Fibroblast of pulmonary artery (primary cell): ENCODE measurements at regions not wholly inside any gene's neighbourhood (a gene's known extent, or its start where the extent isn't known, plus 50 kb on each side); places are given as distances from the start of the nearest gene placed in this dataset.

ENCODE experiments used
- DNase-seq: peaks from one replicate; pipeline ENCODE4 v3.0.0-alpha.2; 2010; ENCODE audit warnings: low read depth
- H3K4me3 ChIP-seq: replicated peaks from 2 replicates; pipeline ENCODE4 v1.5.1; 2011; ENCODE audit warnings: low read depth, mild to moderate bottlenecking, control low read depth, low read length, moderate library complexity
- CTCF ChIP-seq: IDR thresholded peaks from 2 replicates; pipeline ENCODE4 v1.5.1; 2011; ENCODE audit warnings: mild to moderate bottlenecking, control low read depth, low read length, inconsistent platforms; ENCODE audit errors: missing control alignments

DNA sequence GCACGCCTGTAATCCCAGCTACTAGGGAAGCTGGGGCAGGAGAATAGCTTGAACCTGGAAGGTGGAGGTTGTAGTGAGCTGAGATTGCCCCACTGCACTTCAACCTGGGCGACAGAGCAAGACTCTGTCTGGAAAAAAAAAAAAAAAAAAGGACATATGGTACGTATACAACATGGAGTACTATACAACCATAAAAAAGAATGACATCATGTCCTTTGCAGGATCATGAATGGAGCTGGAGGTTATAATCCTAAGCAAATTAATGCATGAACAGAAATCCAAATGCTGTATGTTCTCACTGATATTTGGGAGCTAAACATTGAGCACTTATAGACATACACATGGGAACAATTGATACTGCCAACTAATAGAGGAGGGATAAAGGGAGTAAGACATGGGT lies 99.3 kb upstream of the KCNJ3 start:
- TF ChIP-seq CTCF, result no peak
- DNase-seq, result no peak
- no peak overlapping the region for H3K4me3 ChIP-seq

DNA sequence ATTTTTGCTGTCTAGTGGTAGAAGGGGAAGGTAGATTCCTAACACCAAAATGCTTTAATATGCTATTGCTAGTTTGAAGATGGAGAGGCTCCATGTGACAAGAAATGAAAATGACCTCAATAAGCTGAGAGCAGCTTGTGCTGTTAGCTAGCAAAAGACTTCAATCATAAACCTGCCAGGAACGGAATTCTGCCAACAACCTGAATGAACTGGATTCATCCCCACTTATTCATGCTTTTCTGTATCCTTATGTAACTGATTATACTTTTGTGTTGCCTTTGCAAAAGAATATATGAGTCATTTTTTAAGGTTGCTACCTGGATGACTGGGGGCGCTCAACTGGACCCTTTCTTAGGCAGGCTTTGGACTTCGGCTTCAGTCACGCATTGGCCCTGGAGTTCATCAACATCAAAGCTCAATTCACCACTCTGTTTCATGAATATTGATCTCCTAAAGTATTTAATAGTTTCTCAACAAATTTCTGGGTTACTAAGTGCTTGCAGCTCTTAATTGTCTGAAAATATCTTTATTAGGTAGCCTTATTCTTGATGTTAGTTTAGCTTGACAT lies 97.5 kb upstream of the KCNJ3 start:
- TF ChIP-seq CTCF, result no peak
- no peak overlapping the region for H3K4me3 ChIP-seq

GRCh38 chr2:154603682-154604081 lies 94.8 kb upstream of the KCNJ3 start:
- TF ChIP-seq CTCF, result no peak
- no peak overlapping the region for H3K4me3 ChIP-seq
- DNase-seq, result no peak

More for the DNA sequence above, 97.5 kb upstream of the KCNJ3 start:
- no peak for DNase-seq

DNA sequence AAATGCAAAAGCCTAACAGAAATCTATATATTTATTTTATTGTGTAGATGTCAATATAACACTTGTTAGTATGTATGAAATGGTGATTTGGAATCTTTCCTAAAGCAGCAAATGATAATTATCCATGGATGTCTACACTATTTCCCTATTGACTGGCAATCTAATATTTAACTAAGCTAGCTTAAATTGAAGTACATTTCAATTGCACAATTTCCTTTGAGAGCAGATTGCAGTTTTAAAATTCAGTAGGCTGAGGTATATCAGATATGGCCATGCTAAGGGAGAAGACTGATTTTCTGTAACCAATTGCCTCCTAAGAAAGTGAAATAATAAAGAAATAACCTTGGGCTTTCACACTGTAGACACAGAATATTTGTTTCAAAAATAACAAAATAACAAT lies 90.1 kb upstream of the KCNJ3 start:
- no peak for TF ChIP-seq CTCF
- no peak for DNase-seq

GRCh38 chr2:154614906-154615305 lies 83.6 kb upstream of the KCNJ3 start:
- no peak overlapping the region for H3K4me3 ChIP-seq
- DNase-seq, result no peak
- TF ChIP-seq CTCF, result no peak

More for the DNA sequence above, 90.1 kb upstream of the KCNJ3 start:
- no peak overlapping the region for H3K4me3 ChIP-seq

- no peak overlapping the region for H3K4me3 ChIP-seq
- TF ChIP-seq CTCF, result no peak
- DNase-seq, result no peak
These were observed 81.8 kb upstream of the KCNJ3 start for GRCh38 chr2:154616659-154617058.

DNA sequence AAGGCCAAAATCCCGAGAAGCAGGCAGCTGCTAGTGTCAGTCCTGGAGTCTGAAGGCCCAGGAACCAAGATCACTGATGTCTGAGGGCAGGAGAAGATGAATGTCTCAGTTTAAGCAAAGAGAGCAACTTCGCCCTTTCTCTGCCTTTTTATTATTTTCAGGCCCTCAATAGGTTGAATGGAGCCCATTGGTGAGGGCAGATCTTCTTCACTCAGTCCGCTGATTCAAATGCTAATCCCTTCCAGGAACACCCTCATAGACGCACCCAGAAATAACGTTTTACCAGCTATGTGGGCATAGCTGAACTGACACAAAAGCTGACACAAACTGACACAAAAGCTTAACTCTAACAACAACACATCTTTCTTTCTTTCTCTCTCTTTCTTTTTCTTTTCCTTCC lies 78.0 kb upstream of the KCNJ3 start:
- TF ChIP-seq CTCF, result no peak
- no peak overlapping the region for H3K4me3 ChIP-seq
- DNase-seq, result no peak
